GM12874 (cell line): ENCODE measurements at regions not wholly inside any gene's neighbourhood (a gene's known extent, or its start where the extent isn't known, plus 50 kb on each side); places are given as distances from the start of the nearest gene placed in this dataset.

ENCODE experiments used
- TF ChIP-seq, protein P1 (sequence below): IDR thresholded peaks from 2 replicates; pipeline ENCODE4 v1.5.1; 2011; ENCODE audit warnings: low read depth, mild to moderate bottlenecking, control low read depth, low read length, moderate library complexity; ENCODE audit not compliant: insufficient read depth

GRCh38 chr16:64648282-64648681 lies 473.6 kb downstream of the CDH11 start:
- TF ChIP-seq, protein P1, sequence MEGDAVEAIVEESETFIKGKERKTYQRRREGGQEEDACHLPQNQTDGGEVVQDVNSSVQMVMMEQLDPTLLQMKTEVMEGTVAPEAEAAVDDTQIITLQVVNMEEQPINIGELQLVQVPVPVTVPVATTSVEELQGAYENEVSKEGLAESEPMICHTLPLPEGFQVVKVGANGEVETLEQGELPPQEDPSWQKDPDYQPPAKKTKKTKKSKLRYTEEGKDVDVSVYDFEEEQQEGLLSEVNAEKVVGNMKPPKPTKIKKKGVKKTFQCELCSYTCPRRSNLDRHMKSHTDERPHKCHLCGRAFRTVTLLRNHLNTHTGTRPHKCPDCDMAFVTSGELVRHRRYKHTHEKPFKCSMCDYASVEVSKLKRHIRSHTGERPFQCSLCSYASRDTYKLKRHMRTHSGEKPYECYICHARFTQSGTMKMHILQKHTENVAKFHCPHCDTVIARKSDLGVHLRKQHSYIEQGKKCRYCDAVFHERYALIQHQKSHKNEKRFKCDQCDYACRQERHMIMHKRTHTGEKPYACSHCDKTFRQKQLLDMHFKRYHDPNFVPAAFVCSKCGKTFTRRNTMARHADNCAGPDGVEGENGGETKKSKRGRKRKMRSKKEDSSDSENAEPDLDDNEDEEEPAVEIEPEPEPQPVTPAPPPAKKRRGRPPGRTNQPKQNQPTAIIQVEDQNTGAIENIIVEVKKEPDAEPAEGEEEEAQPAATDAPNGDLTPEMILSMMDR, result no peak

GRCh38 chr16:64641343-64641742 lies 480.5 kb downstream of the CDH11 start:
- TF ChIP-seq, protein P1, result no peak

- TF ChIP-seq, protein P1, result no peak
Measured at GRCh38 chr16:64638766-64639165, 483.1 kb downstream of the CDH11 start.

- TF ChIP-seq, protein P1, result no peak
Measured at GRCh38 chr16:64629622-64630021, 492.2 kb downstream of the CDH11 start.

DNA sequence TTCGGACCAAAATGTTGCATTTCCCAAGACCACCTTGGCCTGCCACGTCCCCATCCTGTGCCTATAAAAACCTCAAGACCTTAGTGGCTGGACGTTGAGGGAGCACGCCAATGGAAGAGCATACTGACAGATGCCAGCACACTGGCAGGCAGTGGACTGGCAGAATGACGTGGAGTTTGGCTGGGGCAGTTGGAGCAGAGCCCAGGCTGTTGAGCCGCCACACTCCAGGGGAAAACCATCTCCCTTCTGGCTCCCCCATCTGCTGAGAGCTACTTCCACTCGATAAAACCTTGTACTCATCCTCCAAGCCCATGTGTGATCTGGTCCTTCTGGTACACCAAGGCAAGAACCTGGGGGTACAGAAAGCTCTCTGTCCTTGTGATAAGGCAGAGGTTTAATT lies 494.1 kb downstream of the CDH11 start:
- TF ChIP-seq, protein P1, result no peak

GRCh38 chr16:64627288-64627687 lies 494.6 kb downstream of the CDH11 start:
- TF ChIP-seq, protein P1, result no peak

DNA sequence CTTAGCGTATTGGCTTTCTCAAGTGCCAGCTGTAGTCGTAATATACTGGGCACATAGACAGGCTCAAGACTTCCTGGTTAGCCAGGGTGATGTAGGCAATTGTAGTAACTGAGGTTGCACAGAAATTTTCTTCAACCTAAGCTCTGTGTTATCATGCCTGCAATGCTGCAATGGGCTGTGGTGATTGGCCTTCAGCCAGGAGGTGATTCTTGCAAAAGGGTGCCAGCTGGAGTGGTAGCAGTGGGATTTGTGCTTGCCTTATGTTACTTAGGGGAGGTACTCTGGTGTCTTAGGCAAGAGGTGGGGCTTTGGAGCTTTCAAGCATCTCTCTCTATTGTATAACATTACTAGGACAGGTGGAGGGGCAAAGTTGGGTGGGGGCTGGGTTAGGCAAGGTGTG lies 495.1 kb downstream of the CDH11 start:
- TF ChIP-seq, protein P1, result no peak

- TF ChIP-seq, protein P1, result no peak
Measured at GRCh38 chr16:64621616-64622015, 500.2 kb downstream of the CDH11 start.
